HG02763 (cell line): ENCODE measurements at regions not wholly inside any gene's neighbourhood (a gene's known extent, or its start where the extent isn't known, plus 50 kb on each side); places are given as distances from the start of the nearest gene placed in this dataset.
A peak's percentile ranks its signal among the peaks of the same experiment; 100 is the strongest.
"Not testable (repeated sequence)": the region's sequence is repeated elsewhere in the genome, so short reads cannot be mapped to it uniquely, and the experiment has no call there.

Experiments
- ATAC-seq: cut with Tn5 transposase; IDR thresholded peaks from one replicate; pipeline ENCODE4 v1.9.1; 2021; ENCODE audit warnings: mild to moderate bottlenecking, moderate library complexity; ENCODE audit not compliant: unreplicated experiment

DNA sequence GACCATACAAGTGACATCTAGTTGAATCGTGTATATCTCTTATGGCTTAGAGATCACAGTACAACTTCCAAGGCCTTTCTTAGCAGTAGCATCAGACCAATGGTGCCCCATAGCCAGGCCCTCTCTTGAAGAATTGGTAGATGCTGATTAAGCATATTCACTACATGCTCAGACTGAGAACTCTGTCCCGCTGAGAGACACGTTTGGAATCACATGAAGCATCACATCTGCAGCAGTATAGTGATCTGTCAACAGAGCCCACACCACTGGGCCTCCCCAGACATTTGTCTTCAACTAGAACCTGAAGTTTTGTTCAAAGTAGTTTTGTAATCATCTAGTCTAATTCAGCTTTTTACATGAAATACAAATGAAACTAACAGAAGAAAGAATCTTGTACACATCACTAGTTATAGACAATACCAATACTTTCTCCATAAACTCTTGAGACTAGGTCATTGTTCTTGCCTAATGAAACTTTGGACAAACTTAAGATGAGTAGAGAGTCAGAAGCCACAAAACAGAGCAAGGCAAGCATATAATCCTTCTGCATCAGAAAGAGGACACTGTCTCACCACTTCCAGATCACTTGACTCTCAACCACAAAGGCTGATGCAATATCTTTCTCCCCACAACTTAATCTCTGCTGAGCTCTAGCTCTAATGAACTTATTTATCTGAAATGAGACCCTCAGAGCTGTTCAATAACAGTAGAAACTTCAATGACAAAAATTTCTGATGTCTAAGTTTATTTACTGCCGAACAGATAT, 182.7 kb downstream of the TBX18 start:
- no peak for ATAC-seq

DNA sequence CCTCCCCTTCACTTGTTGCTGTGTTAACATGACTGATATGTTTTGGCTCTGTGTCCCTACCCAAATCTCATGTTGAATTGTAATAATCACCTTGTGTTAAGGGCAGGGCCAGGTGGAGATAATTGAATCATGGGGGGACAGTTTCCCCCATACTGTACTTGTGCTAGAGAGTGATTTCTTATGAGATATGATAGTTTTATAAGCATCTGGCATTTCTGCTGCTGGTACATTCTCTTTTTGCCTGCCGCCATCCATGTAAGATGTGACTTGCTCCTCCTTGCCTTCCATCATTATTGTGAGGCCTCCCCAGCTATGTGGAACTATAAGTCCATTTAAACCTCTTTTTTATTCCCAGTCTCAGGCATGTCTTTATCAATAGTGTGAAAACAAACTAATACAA, 185.0 kb downstream of the TBX18 start:
- no peak for ATAC-seq

DNA sequence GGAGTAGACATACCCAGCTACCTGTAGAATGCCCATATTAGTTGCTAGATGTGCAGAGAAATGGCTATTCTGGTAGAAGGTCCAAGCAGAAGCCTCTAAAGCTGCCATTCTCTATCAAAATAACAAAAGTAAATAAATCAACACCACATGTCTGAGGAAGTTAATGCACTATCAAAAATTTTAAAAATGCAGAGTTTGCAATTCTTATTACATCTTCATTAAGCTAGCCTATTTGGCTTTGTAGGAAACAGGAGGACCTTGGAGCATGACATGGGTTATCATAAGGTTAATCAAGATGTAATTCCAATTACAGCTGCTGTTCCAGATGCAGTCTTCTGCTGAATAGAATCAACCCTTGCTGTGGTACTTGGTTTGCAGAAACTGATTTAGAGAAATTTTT, 188.4 kb downstream of the TBX18 start:
- ATAC-seq, result no peak

DNA sequence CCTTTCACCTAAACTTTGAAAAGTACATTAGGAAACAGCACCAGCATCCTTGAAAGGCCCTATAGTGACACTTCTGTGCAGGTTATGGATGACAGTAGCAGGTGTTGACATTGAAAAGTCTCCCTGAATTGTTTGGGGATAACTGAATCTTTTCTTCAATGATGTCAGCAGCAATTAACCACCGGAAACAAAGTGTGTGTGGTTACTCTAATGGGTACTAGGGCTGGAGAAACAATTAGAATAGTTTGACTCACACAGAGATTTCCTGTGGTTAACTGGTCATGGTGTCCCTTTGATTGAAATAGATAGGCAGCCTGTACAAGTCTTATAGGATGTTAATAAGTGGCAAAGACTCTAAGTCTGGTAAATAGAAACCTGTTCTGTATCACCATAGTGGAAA, 189.1 kb downstream of the TBX18 start:
- peak; percentile 97 for ATAC-seq

DNA sequence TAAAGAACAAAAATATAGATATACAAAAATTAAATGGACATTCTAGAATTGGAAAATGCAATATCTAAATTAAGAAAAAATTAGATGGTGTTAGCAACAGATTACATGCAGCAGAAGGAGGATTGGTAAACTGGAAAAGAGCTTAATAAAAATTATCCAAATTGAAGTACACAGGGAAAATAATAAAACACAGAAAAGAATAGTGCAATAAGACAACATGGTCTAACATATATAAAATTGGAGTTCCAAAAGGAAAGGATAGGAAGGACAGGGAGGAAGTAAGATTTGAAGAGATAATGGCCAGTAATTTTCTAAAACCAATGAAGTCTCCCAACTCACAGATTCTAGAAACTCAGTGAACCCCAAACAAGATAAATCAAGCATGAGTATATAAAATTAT, 194.5 kb downstream of the TBX18 start:
- ATAC-seq, result no peak

DNA sequence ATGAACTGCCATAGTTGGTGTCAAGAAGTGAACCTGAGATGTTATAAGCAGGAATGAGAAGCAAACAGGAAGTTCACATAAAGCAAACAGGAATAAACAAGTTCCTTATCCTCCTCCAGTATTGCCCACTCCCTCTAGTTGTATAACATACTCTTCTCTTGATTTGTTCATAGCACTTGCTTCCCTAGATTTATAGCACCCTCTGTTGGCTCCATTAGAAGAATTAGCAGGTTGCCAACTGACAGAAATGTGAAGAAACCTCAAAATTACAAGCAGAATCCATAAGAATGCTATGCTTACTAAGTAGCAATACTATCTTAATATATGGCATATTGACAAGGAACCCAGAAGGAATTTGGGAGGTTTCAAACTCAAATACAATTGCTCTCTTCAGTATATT, 195.4 kb downstream of the TBX18 start:
- no peak for ATAC-seq

DNA sequence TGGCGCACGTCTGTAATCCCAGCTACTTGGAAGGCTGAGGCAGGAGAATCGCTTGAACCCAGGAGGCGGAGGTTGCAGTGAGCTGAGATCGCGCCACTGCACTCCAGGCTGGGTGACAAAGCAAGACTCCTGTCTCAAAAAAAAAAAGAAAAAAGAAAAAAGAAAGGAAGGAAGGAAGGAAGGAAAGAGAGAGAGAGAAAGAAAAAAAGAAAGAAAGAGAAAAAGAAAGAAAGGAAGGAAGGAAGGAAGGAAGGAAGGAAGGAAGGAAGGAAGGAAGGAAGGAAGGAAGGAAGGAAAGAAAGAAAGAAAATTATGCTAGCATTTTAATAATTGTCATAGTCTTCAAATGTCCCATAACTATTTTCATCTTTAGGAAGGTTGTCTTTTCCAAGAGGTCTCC, 198.7 kb downstream of the TBX18 start:
- not testable (repeated sequence) for ATAC-seq

DNA sequence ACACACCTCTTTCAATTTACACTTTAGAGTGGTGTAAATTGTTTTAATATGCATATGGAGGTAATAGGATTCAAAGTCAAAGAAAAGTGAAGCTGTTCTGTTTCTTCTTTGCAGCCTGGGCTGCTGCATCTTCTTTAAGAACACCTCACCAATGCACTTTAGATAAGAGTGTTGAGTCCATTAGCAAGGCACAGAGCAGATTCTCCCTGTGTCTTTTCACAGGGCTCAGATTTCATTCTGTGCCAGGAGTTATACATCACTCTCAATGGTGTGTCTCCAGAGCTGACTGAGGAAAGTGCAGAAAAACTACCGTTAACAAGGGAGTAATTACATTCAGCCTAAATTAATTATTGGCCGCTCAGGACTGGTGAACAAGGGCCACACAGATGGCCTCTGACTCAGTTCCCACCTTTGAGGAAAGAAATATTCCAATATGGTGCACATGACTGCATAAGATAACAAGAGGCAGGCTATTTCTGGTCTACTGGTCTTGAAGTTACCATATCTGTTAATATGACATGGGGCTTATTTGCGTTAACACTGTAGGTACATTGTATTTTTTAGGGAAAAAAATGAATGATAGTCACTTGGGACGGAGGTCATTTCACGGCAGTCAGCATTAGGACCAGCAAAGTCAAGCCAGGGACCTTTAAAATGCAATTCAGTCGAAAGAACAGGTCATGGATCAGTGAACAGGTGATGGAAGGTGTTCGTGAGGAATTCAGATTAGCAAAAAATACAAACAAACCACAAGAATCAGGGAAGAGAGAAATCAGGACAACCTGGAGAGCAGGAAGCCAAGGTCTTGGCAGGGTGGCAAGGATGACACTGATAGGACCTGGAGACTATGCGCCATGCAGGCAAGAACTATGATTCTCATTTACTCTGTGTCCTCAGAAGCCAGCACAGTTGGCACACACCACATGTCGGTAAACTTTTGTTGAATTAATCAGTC, 203.7 kb downstream of the TBX18 start:
- no peak for ATAC-seq

DNA sequence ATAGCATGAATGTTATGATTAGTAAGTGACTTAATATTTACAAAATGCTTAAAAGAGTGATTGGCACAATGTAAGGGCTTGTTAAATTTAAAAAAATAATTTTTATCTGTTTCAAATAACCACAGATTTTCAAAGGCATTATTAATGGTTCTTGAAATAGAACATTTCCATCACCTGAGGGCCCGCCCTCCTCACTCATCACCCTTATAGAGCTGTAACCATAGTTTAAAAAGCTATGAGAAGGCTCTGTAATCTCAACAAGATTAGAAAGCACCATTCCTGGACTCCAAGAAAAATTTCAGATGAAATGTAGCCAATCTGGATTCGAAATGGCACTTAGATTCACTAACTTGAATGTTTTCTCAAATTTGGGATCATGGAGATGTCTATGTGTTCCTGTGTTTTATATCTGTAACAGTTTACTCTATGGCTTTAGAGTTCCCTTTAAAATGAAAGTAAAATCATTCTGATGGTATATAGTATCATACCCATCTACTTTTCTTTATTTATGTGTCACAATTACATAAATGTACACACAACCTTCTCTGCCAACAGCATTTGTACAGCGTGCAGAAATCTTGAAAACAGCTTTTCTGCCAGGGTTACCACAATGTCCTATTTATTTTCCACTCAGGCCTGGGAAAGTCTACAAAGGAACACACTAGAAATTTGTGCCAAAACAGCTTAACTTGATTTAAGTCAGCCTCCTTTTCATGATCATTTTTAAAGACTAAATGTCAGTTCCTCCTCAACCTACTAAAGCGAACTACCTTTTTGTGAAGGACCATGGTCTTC, 207.7 kb downstream of the TBX18 start:
- no peak for ATAC-seq

DNA sequence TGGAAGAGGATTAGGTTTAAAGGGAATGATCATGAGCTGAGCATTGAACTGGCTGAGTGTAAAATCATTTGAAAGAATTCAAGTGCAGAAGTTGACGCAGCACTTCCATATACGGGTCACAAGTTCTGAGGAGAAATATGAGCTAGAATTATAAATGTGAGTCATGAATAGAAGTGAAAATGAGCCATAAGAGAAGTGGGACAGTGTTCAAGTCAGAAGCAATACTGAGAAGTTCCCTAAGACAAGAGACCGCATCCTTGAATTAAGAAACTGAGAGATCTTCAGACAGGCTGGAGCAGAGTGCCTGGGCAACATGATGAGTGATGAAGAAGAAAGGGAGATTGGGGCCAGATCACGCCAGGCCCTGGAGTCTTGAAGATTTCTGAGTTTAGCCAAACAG, 209.7 kb downstream of the TBX18 start:
- ATAC-seq, result no peak

DNA sequence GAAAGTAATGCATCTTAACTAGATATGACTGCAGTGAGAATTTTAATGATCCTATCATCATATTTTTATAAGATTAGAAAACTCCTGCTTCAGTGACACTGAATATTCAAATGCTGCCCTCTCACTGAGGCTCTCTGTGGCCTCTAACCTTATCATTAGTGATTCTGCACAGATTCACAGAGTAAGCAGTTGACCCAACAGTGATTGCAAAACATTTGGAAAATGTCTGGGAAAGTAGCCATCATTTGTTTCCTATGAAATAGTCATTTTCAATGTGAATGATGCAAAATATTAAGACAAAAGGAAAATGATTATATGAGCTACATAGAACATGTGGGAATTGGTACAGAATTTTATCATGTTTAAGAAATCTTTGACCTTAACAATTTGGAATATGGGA, 210.3 kb downstream of the TBX18 start:
- no peak for ATAC-seq

DNA sequence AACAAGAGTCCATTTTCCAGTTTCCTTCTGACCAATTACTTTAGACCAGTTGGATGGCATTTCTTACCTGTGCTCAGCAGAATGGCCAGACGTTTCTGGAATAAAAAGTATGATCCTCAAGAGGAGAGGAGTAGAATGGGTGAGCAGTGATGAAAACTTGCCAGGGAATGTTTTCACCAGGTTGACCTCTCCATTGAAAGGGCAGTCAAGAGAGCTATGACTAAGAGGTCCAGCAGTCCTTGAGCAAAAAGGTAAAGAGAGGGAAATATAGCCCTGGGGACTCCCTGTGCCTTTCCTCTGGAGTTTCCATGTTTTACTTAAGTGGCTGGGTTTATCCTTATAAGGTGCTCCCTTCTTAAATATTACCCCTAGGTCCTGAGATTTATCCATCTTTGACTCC, 210.9 kb downstream of the TBX18 start:
- no peak for ATAC-seq

DNA sequence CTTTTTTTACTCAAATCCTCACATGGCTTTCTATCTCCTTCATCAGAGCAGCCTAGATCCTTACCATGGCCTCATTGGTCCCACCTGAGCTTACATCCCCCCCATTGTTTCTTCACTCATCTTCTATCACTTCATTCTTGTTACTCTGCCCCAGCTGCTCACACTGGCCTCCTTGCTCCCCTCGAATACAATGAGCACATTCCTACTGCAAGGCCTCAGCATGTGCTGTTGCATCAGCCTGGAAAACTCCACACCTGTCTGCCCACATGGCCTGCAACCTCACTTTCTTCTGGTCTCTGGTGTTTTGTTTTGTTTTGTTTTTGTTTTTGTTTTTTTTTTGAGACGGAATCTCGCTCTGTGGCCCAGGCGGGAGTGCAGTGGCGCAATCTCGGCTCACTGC, 212.6 kb downstream of the TBX18 start:
- ATAC-seq, result no peak

DNA sequence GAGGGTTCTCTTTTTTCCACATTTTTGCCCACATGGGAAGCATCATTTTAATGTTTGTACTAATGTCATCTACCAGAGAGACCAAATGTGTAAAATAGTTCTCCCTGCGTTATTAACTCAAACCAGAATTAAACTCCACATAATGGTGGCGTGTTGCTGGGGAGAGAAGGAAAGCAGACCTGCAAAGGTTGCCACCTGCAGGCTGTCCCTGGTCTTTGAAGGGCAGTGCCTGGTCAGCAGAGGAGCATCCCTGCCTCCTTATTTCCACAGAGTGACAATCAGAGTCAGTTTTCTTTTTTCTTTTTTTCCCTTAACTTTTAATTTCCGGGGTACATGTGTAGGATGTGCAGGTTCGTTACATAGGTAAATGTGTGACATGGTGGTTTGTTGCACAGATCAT, 214.5 kb downstream of the TBX18 start:
- no peak for ATAC-seq

DNA sequence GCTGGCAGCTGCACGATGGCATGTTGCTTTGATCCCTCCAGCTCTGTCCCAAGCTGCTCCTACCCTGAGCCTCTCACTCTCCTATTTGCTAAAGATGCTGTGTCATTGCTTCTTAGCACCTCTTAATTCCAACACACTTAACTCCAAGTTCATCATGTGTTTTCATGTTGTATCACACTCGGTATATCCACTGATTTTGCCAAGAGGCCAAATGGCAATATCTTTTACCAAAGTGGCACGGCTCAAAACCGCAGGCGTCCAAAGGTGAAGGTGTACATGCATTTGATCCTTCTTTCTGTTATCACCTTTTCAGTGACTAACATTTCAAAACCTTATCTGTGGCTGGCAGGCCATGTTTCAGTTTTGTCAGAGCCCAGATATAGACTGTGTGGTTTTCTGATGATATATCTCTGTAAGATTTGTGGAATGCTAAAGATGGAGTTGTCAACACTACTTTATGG, 217.0 kb downstream of the TBX18 start:
- ATAC-seq, result no peak

DNA sequence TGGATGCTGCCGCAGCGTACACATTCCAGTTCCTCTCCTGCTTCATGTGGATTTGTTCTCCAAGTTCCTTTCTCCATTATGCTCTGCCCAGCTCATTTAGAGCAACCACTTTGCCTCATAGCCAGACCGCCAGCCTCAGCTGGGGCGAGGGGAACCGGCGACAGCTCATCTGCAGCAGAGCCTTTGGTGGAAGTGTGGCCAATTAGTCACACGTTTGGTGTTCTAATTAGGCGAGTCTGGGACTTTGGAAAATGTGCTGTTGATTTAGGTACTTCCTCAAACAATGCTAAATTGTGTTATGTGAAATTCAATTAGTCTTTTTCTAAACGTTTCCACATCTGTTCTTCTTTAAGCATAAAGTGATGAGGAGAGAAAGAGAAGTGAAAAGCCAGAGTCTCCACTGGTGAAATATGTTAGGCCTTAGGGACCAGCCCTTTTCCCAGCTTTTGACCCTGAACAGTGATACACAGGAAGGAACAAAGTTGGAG, 217.9 kb downstream of the TBX18 start:
- ATAC-seq, result no peak

DNA sequence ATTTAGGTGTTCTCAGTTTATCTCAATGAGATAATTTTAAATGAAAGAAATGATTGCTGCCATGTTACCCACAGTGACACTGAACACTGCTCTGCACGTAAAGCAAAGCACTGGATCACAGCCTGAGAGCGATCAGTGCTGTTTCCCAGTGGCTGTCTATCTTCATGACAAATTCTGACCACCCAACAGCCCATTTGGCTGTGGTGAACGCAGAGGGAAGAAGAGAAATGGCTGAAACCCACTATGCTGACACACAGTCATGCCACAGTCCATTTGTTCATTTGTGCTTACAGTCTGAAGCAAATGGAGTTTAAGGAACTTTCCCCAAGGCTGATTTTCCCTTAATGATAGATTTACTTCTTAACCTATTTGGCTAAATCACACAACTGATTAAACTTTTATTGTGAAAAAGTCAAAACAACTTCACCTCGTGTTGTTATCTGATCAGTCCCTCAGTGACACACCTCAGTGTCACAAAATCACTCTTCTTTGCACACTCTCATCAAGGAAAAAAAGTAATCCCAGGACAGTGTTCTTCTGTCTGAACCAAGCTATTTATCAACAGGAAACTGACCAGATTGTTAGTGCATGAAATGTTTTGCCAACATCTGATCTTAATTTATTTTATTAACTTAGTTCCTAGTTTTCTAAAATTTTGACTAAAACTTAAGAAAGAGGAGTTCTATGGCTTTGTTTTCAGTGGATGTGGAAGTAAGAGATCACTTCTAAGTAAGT, 225.1 kb downstream of the TBX18 start:
- no peak for ATAC-seq

DNA sequence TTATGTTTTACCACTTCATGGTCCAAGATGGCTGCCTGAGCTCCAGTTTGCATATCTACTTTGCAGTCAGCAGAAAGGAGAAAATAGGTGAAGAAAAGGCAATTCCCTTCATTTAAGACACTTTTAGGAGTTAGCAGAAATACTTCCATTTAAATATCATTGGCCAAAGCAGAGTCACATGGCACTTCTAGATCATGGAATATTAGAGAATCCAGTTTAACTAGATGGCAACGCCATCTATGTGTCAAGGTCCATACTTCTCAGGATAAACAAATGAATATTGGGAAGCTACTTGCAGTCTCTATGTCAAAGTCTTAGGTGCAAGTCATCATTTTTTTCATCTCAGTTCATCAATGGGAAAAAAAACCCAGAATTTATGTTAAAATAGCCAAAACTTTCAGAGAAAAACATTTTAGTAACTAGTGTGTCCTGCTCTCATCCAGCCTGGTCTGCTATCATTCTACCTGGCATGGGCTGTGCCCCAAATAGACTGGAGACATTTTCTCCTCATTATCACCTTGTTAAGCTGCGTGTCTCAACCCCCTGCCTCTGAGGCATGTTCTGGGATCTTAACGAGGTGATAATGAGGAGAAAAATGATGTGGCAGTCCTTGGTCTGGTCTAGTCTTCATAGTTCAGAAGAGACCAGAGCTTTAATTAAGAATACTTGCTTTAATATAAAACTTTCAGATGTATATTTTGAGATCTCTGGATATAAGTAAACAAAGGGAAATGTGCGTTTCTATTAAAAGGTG, 227.3 kb downstream of the TBX18 start:
- ATAC-seq, result no peak

DNA sequence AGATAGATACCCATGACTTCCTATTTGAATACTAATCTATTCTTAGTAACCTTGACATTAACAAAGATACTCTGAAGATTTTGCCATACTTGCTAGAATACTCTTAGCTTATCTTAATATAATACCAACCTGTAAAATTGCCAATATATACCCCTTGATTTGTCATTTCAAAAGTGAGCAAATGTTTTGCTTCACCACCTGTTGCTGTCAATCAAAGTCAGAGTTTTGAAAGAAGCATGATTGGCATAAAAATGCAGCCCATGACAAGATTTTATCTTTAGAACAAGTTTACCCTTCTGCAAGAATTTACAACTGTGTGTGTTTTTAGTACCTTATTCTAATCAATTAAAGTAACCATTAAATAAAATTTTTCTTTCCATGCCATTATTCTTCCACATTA, 236.2 kb downstream of the TBX18 start:
- no peak for ATAC-seq

DNA sequence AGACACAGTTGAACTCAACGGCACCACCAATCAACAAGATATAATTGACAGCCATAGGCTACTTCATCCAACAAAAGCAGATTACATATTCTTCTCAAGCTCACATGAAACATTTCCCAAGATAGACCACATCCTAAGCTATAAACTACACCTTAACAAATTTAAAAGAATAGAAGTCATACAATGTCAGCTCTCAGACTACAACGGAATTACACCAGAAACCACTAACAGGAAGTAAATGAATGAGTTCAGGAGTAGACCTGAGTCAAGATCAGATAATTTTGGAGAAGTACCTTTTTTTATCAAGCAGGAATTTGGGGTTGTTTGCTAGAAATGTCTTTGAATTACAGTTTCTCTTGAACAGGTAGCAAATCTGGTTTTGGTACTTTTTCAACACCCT, 237.8 kb downstream of the TBX18 start:
- no peak for ATAC-seq
